Subcutaneous abdominal adipose tissue (tissue), 5 donors: ENCODE measurements at regions not wholly inside any gene's neighbourhood (a gene's known extent, or its start where the extent isn't known, plus 50 kb on each side); places are given as distances from the start of the nearest gene placed in this dataset.
"Not testable (repeated sequence)": the region's sequence is repeated elsewhere in the genome, so short reads cannot be mapped to it uniquely, and the experiment has no call there.

Experiments used
- H3K27ac ChIP-seq: one replicate; pipeline ENCODE4 v1.7.0; 2013; ENCODE audit warnings: low read depth, mild to moderate bottlenecking, inconsistent platforms, low read length, moderate library complexity
- H3K27me3 ChIP-seq, 5 donors: one replicate each; pipeline ENCODE4 v1.7.0; 2013; ENCODE audit warnings: low read length in 5 of 5, inconsistent platforms in 1 of 5; ENCODE audit not compliant: control insufficient read depth in 5 of 5, insufficient read depth in 4 of 5
- H3K36me3 ChIP-seq, 5 donors: one replicate each; pipeline ENCODE4 v1.7.0; 2013; ENCODE audit warnings: low read length in 5 of 5; ENCODE audit not compliant: control insufficient read depth in 5 of 5, insufficient read depth in 5 of 5
- H3K4me1 ChIP-seq, 5 donors: one replicate each; pipeline ENCODE4 v1.7.0; 2013; ENCODE audit warnings: low read length in 5 of 5, mild to moderate bottlenecking in 3 of 5, moderate library complexity in 1 of 5; ENCODE audit not compliant: control insufficient read depth in 5 of 5, insufficient read depth in 5 of 5
- H3K4me3 ChIP-seq, 5 donors: one replicate each; pipeline ENCODE4 v1.7.0; 2013; ENCODE audit warnings: low read length in 5 of 5, low read depth in 1 of 5
- H3K9ac ChIP-seq, 5 donors: one replicate each; pipeline ENCODE4 v1.7.0; 2013; ENCODE audit warnings: low read length in 5 of 5, mild to moderate bottlenecking in 4 of 5, moderate library complexity in 3 of 5
- H3K9me3 ChIP-seq, 5 donors: one replicate each; pipeline ENCODE4 v1.7.0; 2013; ENCODE audit warnings: low read length in 5 of 5; ENCODE audit not compliant: control insufficient read depth in 5 of 5
- donor health status: healthy.
- donor health status: healthy.
- donor health status: healthy.
- donor health status: healthy.
- donor health status: healthy.

- no peak overlapping the region for H3K4me3 ChIP-seq
- no peaks in the 10 kb centered on the region for H3K36me3 ChIP-seq
- H3K27me3 ChIP-seq, result no peaks in the 10 kb centered on the region
- no peak overlapping the region for H3K9ac ChIP-seq
- H3K27ac ChIP-seq, result no peak overlapping the region
- no peaks in the 10 kb centered on the region for H3K4me1 ChIP-seq
- no peaks in the 10 kb centered on the region for H3K9me3 ChIP-seq
Observed at GRCh38 chr18:30687501-30687900, 355.0 kb downstream of the DSC3 start.

- Histone ChIP-seq H3K9me3 (no peaks in the 10 kb centered on the region), H3K4me3 (no peak overlapping the region), H3K36me3 (no peaks in the 10 kb centered on the region), H3K27ac (no peak overlapping the region), H3K27me3 (no peaks in the 10 kb centered on the region), H3K9ac (no peak overlapping the region), H3K4me1 (no peaks in the 10 kb centered on the region)
Observed at GRCh38 chr18:30684825-30685481, 357.6 kb downstream of the DSC3 start.

- Histone ChIP-seq H3K4me3 (no peak overlapping the region), H3K9me3 (no peaks in the 10 kb centered on the region), H3K36me3 (no peaks in the 10 kb centered on the region), H3K9ac (no peak overlapping the region), H3K4me1 (no peaks in the 10 kb centered on the region), H3K27ac (no peak overlapping the region), H3K27me3 (no peaks in the 10 kb centered on the region)
Observed at GRCh38 chr18:30683836-30684235, 358.7 kb downstream of the DSC3 start.

GRCh38 chr18:30682672-30683071, 359.9 kb downstream of the DSC3 start:
- no peaks in the 10 kb centered on the region for H3K27me3 ChIP-seq
- no peaks in the 10 kb centered on the region for H3K9me3 ChIP-seq
- no peak overlapping the region for H3K4me3 ChIP-seq
- H3K4me1 ChIP-seq, result no peaks in the 10 kb centered on the region
- H3K36me3 ChIP-seq, result no peaks in the 10 kb centered on the region
- no peak overlapping the region for H3K27ac ChIP-seq
- H3K9ac ChIP-seq, result no peak overlapping the region

GRCh38 chr18:30679285-30679930, 363.1 kb downstream of the DSC3 start:
- H3K27me3 ChIP-seq, result no peaks in the 10 kb centered on the region
- no peak overlapping the region for H3K9ac ChIP-seq
- H3K36me3 ChIP-seq, result no peaks in the 10 kb centered on the region
- no peak overlapping the region for H3K4me3 ChIP-seq
- H3K4me1 ChIP-seq, result no peaks in the 10 kb centered on the region
- H3K9me3 ChIP-seq, result no peaks in the 10 kb centered on the region
- H3K27ac ChIP-seq, result no peak overlapping the region

GRCh38 chr18:30677813-30678212, 364.7 kb downstream of the DSC3 start:
- H3K27me3 ChIP-seq, H3K9me3 ChIP-seq, H3K9ac ChIP-seq: not testable (repeated sequence)

GRCh38 chr18:30676053-30676480, 366.5 kb downstream of the DSC3 start:
- Histone ChIP-seq H3K27me3 (no peaks in the 10 kb centered on the region), H3K9ac (no peak overlapping the region), H3K27ac (no peak overlapping the region), H3K36me3 (no peaks in the 10 kb centered on the region), H3K4me3 (no peak overlapping the region), H3K4me1 (no peaks in the 10 kb centered on the region), H3K9me3 (peaks cover 0 to 3% (median 0%) of the 10 kb centered on the region in 5 donors)

More at GRCh38 chr18:30677813-30678212, 364.7 kb downstream of the DSC3 start:
- not testable (repeated sequence) for H3K4me1 ChIP-seq, H3K4me3 ChIP-seq, H3K36me3 ChIP-seq, H3K27ac ChIP-seq

GRCh38 chr18:30675493-30675892, 367.0 kb downstream of the DSC3 start:
- Histone ChIP-seq H3K4me1 (no peaks in the 10 kb centered on the region), H3K9me3 (peaks cover 0 to 3% (median 0%) of the 10 kb centered on the region in 5 donors), H3K27me3 (no peaks in the 10 kb centered on the region)

GRCh38 chr18:30675072-30675471, 367.5 kb downstream of the DSC3 start:
- H3K36me3 ChIP-seq, result no peaks in the 10 kb centered on the region
- no peak overlapping the region for H3K9ac ChIP-seq
- H3K4me3 ChIP-seq, result no peak overlapping the region
- no peak overlapping the region for H3K27ac ChIP-seq
- H3K27me3 ChIP-seq, result no peaks in the 10 kb centered on the region
- peaks cover 0 to 3% (median 0%) of the 10 kb centered on the region in 5 donors for H3K9me3 ChIP-seq
- no peaks in the 10 kb centered on the region for H3K4me1 ChIP-seq

More at GRCh38 chr18:30675493-30675892, 367.0 kb downstream of the DSC3 start:
- H3K36me3 ChIP-seq, result no peaks in the 10 kb centered on the region
- H3K9ac ChIP-seq, result no peak overlapping the region
- H3K27ac ChIP-seq, result no peak overlapping the region
- H3K4me3 ChIP-seq, result no peak overlapping the region

- H3K4me1 ChIP-seq, result no peaks in the 10 kb centered on the region
Observed at GRCh38 chr18:30674596-30674995, 367.9 kb downstream of the DSC3 start.

More at GRCh38 chr18:30674596-30674995, 367.9 kb downstream of the DSC3 start:
- H3K27me3 ChIP-seq, result no peaks in the 10 kb centered on the region
- no peak overlapping the region for H3K4me3 ChIP-seq
- H3K9ac ChIP-seq, result no peak overlapping the region
- H3K27ac ChIP-seq, result no peak overlapping the region
- H3K36me3 ChIP-seq, result no peaks in the 10 kb centered on the region
- H3K9me3 ChIP-seq, result peaks cover 0 to 3% (median 0%) of the 10 kb centered on the region in 5 donors
